ENCODE measurements at regions not wholly inside any gene's neighbourhood (a gene's known extent, or its start where the extent isn't known, plus 50 kb on each side); places are given as distances from the start of the nearest gene placed in this dataset.

DNA sequence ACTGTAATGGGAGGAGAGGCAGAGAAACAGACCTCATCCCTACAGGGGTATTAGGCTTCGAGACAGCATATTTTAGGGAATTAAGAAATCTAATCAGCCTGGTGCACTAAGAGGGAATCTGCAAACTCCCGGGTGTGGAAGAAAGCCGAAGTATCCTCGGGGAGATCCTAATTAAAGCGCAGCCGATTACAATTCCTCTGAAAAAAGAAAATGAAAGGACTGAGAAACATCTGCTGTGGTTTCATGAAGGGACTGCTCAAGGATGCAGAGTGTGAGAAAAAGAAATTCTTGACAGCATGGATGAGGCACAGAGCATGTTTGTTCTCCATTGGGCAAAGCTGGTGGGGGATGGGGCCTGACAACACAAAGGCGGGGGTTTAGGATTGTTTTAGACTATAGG lies 290.0 kb upstream of the LARGE1 start:
- DNase-seq (ENCODE audit: extremely low read depth, insufficient read length): no peak
- no peaks in the 10 kb centered on the region for H3K27me3 ChIP-seq (replicated peaks; ENCODE audit: control insufficient read depth, insufficient read depth, low read length)
- H3K36me3 ChIP-seq (ENCODE audit: control insufficient read depth, insufficient read depth, low read length): no peaks in the 10 kb centered on the region
- no peak overlapping the region for H3K4me3 ChIP-seq (replicated peaks; ENCODE audit: low read depth, low read length)
- TF ChIP-seq, protein P1, sequence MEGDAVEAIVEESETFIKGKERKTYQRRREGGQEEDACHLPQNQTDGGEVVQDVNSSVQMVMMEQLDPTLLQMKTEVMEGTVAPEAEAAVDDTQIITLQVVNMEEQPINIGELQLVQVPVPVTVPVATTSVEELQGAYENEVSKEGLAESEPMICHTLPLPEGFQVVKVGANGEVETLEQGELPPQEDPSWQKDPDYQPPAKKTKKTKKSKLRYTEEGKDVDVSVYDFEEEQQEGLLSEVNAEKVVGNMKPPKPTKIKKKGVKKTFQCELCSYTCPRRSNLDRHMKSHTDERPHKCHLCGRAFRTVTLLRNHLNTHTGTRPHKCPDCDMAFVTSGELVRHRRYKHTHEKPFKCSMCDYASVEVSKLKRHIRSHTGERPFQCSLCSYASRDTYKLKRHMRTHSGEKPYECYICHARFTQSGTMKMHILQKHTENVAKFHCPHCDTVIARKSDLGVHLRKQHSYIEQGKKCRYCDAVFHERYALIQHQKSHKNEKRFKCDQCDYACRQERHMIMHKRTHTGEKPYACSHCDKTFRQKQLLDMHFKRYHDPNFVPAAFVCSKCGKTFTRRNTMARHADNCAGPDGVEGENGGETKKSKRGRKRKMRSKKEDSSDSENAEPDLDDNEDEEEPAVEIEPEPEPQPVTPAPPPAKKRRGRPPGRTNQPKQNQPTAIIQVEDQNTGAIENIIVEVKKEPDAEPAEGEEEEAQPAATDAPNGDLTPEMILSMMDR (IDR thresholded peaks at IDR 0.05; ENCODE audit: insufficient read depth, low read length, poor library complexity, severe bottlenecking): no peak

DNA sequence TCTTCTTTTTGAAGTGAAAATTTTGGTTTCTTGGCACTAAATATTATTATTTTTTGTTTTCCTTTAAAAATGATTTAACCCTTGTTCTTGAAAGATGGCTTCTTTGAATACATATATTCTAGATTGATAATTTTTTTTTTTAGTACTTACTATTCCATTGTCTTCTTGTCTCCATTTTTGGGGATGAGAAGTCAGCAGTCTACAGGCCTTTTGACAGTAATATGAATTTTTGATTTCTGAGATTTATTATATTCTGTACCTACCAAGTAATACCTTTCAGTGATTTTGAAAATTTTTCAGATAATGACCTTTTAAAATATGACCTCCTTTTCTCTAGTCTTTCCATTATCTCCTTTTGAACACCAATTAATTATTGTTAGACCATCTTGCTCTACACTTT lies 294.1 kb upstream of the LARGE1 start:
- Histone ChIP-seq H3K4me3 (replicated peaks; ENCODE audit: low read depth, low read length) (no peak overlapping the region), H3K36me3 (ENCODE audit: control insufficient read depth, insufficient read depth, low read length) (no peaks in the 10 kb centered on the region), H3K27me3 (replicated peaks; ENCODE audit: control insufficient read depth, insufficient read depth, low read length) (no peaks in the 10 kb centered on the region)
- TF ChIP-seq, protein P1 (IDR thresholded peaks at IDR 0.05; ENCODE audit: insufficient read depth, low read length, poor library complexity, severe bottlenecking): no peak
- DNase-seq (ENCODE audit: extremely low read depth, insufficient read length): no peak

DNA sequence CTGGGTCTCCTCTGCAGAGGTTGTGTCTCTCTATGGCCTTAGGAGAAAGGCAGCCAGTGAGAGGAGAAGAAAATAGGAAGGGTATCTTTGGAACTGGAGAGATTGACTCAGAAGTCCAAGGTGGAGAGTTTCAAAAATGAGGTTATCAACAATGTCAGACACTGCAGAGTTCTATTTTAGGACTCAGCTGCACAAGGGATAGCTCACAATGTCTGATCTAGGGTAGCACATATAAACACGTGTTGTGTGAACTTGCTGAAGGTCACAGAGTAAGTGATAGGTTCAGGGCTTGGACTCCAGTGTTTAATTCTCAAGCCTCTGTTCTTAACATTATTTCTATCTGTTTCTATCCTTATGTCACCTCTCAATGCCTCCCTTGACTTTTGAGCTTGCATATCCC lies 305.0 kb upstream of the LARGE1 start:
- Histone ChIP-seq H3K27me3 (replicated peaks; ENCODE audit: control insufficient read depth, insufficient read depth, low read length) (no peaks in the 10 kb centered on the region), H3K4me3 (replicated peaks; ENCODE audit: low read depth, low read length) (no peak overlapping the region), H3K36me3 (ENCODE audit: control insufficient read depth, insufficient read depth, low read length) (no peaks in the 10 kb centered on the region)
- no peak for DNase-seq (ENCODE audit: extremely low read depth, insufficient read length)
- TF ChIP-seq, protein P1 (IDR thresholded peaks at IDR 0.05; ENCODE audit: insufficient read depth, low read length, poor library complexity, severe bottlenecking): no peak

DNA sequence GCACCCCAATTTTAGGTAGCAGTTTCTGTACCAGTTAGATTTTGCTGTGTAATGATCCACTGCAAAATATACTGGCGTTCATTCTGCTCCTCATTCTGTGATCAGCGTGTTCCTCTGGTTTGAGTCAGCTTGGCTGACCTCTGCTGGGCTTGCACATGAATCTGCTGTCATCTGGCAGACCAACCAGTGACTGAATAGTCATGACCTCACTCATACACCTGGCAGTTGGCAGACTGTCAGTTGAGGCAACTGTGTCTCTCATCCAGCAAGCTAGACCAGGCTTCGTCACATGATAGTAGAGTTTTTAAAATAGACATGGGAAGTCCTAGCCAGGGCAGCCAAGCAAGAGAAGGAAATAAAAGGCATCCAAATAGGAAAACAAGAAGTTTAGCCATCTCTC lies 316.3 kb upstream of the LARGE1 start:
- TF ChIP-seq, protein P1 (IDR thresholded peaks at IDR 0.05; ENCODE audit: insufficient read depth, low read length, poor library complexity, severe bottlenecking): no peak
- H3K4me3 ChIP-seq (replicated peaks; ENCODE audit: low read depth, low read length): no peak overlapping the region
- no peak for DNase-seq (ENCODE audit: extremely low read depth, insufficient read length)
- no peaks in the 10 kb centered on the region for H3K36me3 ChIP-seq (ENCODE audit: control insufficient read depth, insufficient read depth, low read length)
- no peaks in the 10 kb centered on the region for H3K27me3 ChIP-seq (replicated peaks; ENCODE audit: control insufficient read depth, insufficient read depth, low read length)

DNA sequence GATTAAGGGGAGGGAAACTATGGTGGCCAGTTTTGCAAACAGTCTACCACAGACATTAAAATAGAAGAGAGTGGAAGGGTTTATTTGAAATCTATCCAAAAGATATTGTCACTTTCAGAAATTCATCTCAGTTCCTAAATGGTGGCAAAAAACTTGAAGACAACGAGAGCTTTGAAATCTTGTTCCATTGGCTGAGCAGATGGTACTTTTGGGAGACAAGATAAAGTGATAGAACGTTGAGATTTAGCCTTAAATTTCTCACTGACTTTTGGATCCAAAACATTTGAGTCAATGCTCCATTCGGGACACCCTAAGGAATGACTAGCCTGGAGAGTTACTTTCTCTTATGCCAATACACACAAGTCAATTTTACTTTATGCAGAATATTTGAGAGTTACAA lies 319.1 kb upstream of the LARGE1 start:
- Histone ChIP-seq H3K27me3 (replicated peaks; ENCODE audit: control insufficient read depth, insufficient read depth, low read length) (no peaks in the 10 kb centered on the region), H3K4me3 (replicated peaks; ENCODE audit: low read depth, low read length) (no peak overlapping the region), H3K36me3 (ENCODE audit: control insufficient read depth, insufficient read depth, low read length) (no peaks in the 10 kb centered on the region)
- TF ChIP-seq, protein P1 (IDR thresholded peaks at IDR 0.05; ENCODE audit: insufficient read depth, low read length, poor library complexity, severe bottlenecking): no peak
- no peak for DNase-seq (ENCODE audit: extremely low read depth, insufficient read length)

DNA sequence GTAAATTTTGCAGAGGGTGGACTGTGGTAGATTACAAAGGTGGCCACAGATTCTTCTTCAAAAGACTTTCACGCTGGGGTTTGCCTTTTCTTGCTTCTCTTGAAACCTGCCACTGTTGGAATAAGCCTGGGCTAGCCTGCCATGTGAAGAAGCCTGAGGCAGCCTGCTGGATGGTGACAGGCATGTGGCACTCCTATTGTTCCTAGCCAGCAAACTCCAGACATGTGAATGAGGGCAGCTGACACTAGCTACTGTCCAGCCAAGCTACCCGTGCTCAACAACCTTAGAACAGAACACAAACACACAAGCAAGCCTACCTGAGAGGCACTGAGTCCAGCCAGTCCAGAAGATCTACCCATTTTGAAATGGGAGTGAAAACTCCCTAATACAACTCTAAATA lies 322.7 kb upstream of the LARGE1 start:
- no peak overlapping the region for H3K4me3 ChIP-seq (replicated peaks; ENCODE audit: low read depth, low read length)
- TF ChIP-seq, protein P1 (IDR thresholded peaks at IDR 0.05; ENCODE audit: insufficient read depth, low read length, poor library complexity, severe bottlenecking): no peak
- no peaks in the 10 kb centered on the region for H3K36me3 ChIP-seq (ENCODE audit: control insufficient read depth, insufficient read depth, low read length)
- no peaks in the 10 kb centered on the region for H3K27me3 ChIP-seq (replicated peaks; ENCODE audit: control insufficient read depth, insufficient read depth, low read length)
- no peak for DNase-seq (ENCODE audit: extremely low read depth, insufficient read length)

Data from GM06990 (cell line).